Stimulated activated CD4-positive, alpha-beta T cell treated with anti-CD3 and anti-CD28 coated beads, Interleukin-2, amount 100 ng/mL, for 24 hours (primary cell): ENCODE measurements at regions not wholly inside any gene's neighbourhood (a gene's known extent, or its start where the extent isn't known, plus 50 kb on each side); places are given as distances from the start of the nearest gene placed in this dataset.

Source experiments
- DNase-seq, 2 donors: peaks; one replicate each; pipeline ENCODE4 v3.0.0-alpha.2; 2020

DNA sequence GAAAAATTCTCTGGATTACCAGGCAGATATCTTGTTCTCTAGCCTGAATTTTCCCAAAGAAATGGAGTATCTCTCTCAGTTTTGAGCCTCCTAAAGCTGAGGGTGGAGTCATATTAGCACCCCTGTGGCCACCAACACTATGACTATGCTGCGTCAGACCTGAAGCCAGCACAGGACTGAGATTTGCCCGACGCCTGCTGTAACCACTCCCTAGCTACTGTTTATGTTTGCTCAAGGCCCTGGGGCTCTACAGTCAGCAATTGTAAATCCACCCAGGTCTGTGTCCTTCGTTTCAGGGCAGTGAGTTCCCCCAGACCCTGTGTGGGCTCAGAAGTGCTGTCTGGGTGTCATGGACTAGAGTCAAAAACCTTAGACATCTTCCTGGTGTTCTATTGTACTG, 61.4 kb downstream of the ZXDA start:
- no peak for DNase-seq

DNA sequence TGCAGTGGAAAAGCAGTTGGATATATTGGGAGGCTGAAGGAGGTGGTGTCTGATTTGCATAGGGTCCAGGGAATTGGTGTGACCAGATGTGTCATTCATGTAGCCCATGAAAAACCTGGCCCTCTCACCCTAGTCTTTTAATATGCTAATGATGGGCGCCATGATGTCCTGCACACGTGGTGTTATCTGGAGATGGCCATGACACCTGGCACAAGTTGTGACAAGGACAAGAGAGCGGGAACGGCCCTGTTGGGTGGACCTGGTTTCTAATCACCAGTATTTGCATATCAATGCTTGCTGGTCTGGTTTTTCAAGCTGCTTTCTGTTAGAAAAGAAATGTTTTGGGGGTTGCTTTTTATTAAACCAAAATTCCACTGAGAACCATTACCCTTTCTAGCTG, 87.4 kb downstream of the ZXDA start:
- DNase-seq, result no peak

DNA sequence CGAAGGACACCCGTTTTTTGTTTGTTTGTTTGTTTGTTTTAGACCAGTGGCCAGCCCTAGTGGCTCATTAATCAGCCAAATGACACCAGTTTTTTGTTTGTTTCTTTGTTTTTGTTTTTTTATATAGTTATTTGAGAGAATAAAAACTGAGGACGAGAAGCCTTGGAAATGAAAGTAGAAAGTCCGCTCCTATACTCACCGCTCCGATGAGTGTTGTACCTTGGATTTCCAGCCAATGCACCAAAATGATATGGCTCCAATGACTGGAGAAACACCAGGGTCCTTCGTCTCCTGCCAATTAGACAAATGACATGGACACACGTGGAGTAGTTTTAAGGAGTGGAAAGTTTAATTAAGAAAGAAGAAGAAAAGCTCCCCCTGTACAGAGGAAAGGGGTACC, 87.9 kb downstream of the ZXDA start:
- DNase-seq, result no peak

DNA sequence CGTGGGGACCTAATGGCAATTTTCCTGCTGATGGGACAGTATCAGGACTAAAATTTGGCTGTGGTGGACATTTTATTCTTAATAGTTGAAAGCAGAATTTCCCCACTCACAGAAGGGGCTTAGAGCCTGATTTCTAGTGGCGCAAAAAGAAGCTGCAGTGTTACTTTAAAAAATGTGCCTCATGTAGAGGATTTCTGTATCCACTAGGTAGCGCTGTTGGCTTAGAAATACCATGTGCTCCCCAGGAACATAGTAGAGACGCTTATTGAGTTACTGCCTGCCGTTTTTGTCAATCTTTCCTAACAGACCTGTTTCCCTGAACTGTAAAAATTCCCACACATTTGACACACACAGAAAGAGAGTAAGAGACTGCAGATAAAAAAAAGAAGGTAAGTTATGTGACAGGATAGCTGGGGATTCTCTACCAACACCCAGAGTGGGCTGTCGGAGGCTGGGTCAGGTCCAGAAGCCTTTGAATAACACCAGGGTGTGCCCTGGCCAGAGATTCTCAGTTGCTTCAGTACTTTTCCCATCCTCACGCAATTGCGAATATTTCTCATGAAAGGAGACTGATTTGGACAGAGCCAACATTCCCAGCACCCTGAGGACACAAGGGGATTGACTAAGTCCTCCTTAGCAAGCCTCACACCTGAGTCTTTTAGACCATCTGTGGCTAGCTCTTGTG, 88.4 kb downstream of the ZXDA start:
- DNase-seq, result peak in 1 of 2 donors; percentile 21

- DNase-seq, result no peak
These were observed 93.0 kb downstream of the ZXDA start for GRCh38 chrX:57817302-57817701.

DNA sequence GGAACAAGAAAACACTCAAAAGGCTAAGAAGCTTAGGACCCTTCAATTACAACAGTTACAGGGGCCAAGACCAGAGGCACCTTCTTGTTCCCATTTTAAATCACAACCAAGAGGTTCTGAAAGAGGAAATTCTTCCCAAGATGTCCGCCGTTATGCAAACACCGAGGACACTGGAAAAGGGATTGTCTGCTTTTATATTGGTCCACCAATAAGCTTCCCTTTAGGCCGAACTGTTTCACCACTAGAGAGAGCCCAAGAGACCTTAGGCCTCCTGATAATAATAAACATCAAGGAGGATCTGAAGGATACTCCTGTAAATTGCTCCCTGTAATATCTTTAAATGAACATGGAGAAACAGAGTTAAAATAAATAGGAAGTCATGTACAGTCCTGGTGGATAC, 92.6 kb upstream of the NLRP2B start:
- no peak for DNase-seq

DNA sequence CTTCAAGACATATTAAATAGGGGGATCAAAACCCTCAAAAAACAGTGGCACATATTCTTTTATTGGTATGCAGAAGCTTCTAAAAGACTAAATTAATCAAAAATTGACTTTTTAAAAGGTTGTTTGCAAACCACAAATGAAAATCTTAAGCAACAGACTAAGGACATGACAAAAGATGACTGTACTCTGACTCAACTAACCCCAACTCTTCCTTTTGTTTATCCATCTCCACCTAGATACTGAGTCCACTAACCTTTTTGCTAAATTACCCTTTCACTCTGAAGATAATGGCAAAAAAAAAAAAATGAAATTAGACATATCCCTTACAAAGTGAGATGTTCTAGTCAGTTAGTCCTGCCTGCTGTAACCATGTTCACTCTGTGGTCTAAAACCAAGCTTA, 91.6 kb upstream of the NLRP2B start:
- DNase-seq, result no peak

DNA sequence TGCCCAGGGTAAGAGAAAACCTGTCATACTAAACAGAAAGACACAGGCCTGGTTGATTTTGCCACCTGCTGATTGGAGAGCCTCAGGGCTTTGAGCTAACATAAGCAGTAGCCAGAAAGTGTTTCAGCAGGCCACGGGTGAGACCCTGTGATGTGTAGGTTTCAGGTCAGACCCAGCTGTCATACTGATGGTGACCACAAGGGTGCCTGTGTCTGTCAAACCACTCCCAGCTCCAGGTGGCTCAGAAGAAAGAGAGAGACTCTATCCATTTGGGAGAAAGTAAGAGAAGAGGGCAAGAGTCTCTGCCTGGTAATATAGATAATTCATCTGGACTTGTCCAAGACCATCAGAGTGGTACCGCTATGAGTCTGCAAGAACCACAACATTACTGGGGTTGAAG, 72.8 kb upstream of the NLRP2B start:
- DNase-seq, result no peak

GRCh38 chrX:57741107-57741506, 61.0 kb upstream of the NLRP2B start:
- DNase-seq, result no peak

DNA sequence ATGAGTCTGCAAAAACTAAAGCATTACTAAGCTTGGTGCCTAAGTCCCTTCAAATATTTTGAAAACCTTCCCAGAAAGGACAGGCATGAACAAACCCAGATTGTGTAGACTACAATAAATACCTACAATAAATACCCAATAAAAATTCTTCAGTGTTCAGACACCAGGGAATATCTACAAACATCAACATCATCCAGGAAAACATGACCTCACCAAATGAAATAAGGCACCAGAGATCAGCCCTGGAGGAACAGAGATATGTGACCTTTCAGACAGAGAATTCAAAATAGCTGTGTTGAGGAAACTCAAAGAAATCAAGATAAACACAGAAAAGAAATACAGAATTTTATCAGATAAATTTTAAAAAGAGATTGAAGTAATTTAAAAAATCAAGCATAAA, 57.8 kb upstream of the NLRP2B start:
- no peak for DNase-seq
